Calu3 (cell line): ENCODE measurements at regions not wholly inside any gene's neighbourhood (a gene's known extent, or its start where the extent isn't known, plus 50 kb on each side); places are given as distances from the start of the nearest gene placed in this dataset.

Experiments used
- BruUV-seq: library from RNA; stranded (reverse); fragments of 400-500 nt; replicated peaks from 2 replicates; lab custom pipeline; 2021; lab: Mats Ljungman, UMichigan
- CTCF ChIA-PET: fragments of 300-600 bp; sonication (Branson Sonifier 250); formaldehyde crosslinking; loops from one replicate; lab custom pipeline; 2022; ENCODE audit warnings: antibody characterized with exemption; lab: Charles Lee
- DNase-seq: peaks from one replicate; pipeline ENCODE4 v3.0.0; 2022
- H3K27ac Mint-ChIP-seq: one replicate; pipeline ENCODE4 v1.8.0; 2022; ENCODE audit warnings: mixed read lengths; ENCODE audit not compliant: unreplicated experiment
- H3K27me3 Mint-ChIP-seq: one replicate; pipeline ENCODE4 v1.8.0; 2022; ENCODE audit warnings: mixed read lengths; ENCODE audit not compliant: unreplicated experiment
- H3K36me3 Mint-ChIP-seq: one replicate; pipeline ENCODE4 v1.8.0; 2022; ENCODE audit warnings: mild to moderate bottlenecking, moderate library complexity, mixed read lengths; ENCODE audit not compliant: insufficient read depth, unreplicated experiment
- H3K4me1 Mint-ChIP-seq: one replicate; pipeline ENCODE4 v1.8.0; 2022; ENCODE audit warnings: mild to moderate bottlenecking, low read depth, mixed read lengths; ENCODE audit not compliant: unreplicated experiment
- H3K4me3 Mint-ChIP-seq: one replicate; pipeline ENCODE4 v1.8.0; 2022; ENCODE audit warnings: mild to moderate bottlenecking, low read depth, moderate library complexity, mixed read lengths; ENCODE audit not compliant: unreplicated experiment
- H3K9me3 Mint-ChIP-seq: one replicate; pipeline ENCODE4 v1.8.0; 2022; ENCODE audit warnings: low read depth, mixed read lengths; ENCODE audit not compliant: unreplicated experiment
- intact Hi-C: fragments of 100-400 bp; cut with micrococcal nuclease; formaldehyde crosslinking; loops from one replicate; pipeline ENCODE4 v1.10.0; 2022; ENCODE audit not compliant: unreplicated experiment
- TF ChIP-seq, protein P1 (sequence below): fragments of 200-600 bp; IDR thresholded peaks from one replicate; pipeline ENCODE4 v1.8.0; 2022; ENCODE audit warnings: antibody characterized with exemption; ENCODE audit not compliant: unreplicated experiment

DNA sequence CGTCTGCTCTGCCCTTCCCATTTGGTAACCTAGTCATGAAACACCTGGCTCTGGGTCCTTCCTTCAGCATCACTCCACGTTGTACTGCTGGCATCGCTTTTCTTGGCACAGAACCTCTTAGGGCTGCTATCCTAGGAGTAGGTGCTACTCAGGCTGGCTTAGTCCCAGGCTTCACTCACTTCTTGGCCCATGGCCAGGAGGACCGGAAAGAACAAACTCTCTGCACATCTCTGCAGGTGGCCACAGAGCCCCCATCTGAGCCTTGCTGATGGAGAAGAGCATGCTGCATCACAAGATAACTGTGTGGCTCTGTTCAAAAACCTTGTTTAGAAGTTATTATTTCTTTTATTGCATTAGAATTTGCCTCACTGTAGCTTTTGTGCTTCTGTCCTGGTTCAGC, 447.2 kb upstream of the TNP1 start:
- Mint-ChIP-seq H3K4me3 (no peak overlapping the region), H3K27ac (no peak overlapping the region), H3K9me3 (peaks cover 12% of the 10 kb centered on the region), H3K36me3 (no peaks in the 10 kb centered on the region), H3K27me3 (no peaks in the 10 kb centered on the region), H3K4me1 (peaks cover 8% of the 10 kb centered on the region)
- intact Hi-C loops: no loop called here
- no peak for DNase-seq
- TF ChIP-seq, protein P1, sequence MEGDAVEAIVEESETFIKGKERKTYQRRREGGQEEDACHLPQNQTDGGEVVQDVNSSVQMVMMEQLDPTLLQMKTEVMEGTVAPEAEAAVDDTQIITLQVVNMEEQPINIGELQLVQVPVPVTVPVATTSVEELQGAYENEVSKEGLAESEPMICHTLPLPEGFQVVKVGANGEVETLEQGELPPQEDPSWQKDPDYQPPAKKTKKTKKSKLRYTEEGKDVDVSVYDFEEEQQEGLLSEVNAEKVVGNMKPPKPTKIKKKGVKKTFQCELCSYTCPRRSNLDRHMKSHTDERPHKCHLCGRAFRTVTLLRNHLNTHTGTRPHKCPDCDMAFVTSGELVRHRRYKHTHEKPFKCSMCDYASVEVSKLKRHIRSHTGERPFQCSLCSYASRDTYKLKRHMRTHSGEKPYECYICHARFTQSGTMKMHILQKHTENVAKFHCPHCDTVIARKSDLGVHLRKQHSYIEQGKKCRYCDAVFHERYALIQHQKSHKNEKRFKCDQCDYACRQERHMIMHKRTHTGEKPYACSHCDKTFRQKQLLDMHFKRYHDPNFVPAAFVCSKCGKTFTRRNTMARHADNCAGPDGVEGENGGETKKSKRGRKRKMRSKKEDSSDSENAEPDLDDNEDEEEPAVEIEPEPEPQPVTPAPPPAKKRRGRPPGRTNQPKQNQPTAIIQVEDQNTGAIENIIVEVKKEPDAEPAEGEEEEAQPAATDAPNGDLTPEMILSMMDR: no peak
- BruUV-seq: no TSS peak
- CTCF ChIA-PET: no interaction called here

DNA sequence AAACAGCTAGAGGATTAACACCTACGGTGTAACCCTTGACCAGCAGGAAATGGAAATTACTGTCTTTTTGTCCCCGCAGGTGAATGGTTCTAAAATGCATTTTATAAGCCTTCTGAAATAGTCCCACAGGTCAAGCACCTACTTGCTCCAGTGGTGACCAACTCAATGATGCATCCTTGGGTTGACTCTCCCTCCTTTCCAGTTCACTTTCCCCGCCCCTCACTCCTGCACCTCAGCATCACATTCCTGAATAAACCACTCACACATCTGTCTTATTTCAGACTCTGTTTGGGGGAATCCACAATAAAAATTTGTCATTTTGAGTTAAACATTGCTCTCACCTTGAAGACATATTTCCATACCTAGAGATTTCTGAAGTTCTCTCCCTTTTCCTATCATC, 446.0 kb upstream of the TNP1 start:
- DNase-seq: no peak
- H3K36me3 Mint-ChIP-seq: no peaks in the 10 kb centered on the region
- no TSS peak for BruUV-seq
- CTCF ChIA-PET: no interaction called here
- H3K27ac Mint-ChIP-seq: no peak overlapping the region
- H3K9me3 Mint-ChIP-seq: peaks cover 12% of the 10 kb centered on the region
- H3K4me3 Mint-ChIP-seq: no peak overlapping the region
- H3K4me1 Mint-ChIP-seq: peaks cover 8% of the 10 kb centered on the region
- intact Hi-C loops: no loop called here
- TF ChIP-seq, protein P1: no peak
- H3K27me3 Mint-ChIP-seq: no peaks in the 10 kb centered on the region

DNA sequence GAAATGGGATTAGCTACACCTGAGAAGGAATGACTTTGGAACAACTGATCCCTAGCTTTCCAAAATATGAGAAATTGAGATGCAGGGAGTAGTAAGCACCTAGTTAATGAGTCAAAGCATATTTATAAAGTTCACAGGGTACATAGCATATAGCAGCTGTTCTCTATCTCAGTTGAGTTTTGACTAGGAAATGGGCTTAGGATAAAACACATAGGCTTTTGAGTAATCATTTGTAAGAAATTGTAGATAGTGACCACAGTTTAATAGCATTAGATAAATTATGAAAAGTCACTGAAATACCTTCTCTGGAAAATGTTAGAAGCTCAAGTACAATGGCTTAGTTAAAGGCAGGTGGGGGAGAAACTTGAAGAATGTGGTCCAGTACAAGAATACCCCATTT, 444.7 kb upstream of the TNP1 start:
- no TSS peak for BruUV-seq
- intact Hi-C loops: no loop called here
- Mint-ChIP-seq H3K4me3 (no peak overlapping the region), H3K27me3 (no peaks in the 10 kb centered on the region), H3K27ac (no peak overlapping the region), H3K4me1 (peaks cover 8% of the 10 kb centered on the region), H3K36me3 (no peaks in the 10 kb centered on the region), H3K9me3 (peaks cover 12% of the 10 kb centered on the region)
- DNase-seq: no peak
- CTCF ChIA-PET: interaction anchor here (0.6 kb wide), 1 partner anchor 24 kb away, joined by 3 read pairs; no protein-coding TSS in a partner anchor
- TF ChIP-seq, protein P1: no peak

DNA sequence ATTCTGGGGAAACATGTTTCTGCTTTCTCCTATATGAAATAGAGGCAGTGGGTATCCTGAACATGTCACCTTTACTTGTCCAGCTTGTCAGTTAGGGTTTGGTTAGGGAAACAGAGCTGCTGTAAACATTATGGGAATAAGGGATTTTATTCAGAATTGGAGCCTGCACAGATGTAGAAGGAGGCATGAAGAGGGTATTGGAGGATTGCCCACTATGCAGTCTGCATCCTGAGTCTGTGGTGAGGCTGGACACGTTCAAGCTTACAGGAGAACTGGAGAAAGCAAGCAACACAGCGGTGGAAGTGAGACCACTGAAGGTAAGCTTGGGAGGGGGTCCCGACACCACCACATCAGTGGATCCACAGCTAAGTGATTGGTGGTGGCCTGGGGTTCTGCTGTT, 443.0 kb upstream of the TNP1 start:
- no peaks in the 10 kb centered on the region for H3K36me3 Mint-ChIP-seq
- BruUV-seq: no TSS peak
- no peak overlapping the region for H3K4me3 Mint-ChIP-seq
- H3K27me3 Mint-ChIP-seq: no peaks in the 10 kb centered on the region
- intact Hi-C loops: no loop called here
- CTCF ChIA-PET: no interaction called here
- no peak overlapping the region for H3K27ac Mint-ChIP-seq
- DNase-seq: no peak
- no peaks in the 10 kb centered on the region for H3K4me1 Mint-ChIP-seq
- H3K9me3 Mint-ChIP-seq: peaks cover 7% of the 10 kb centered on the region
- TF ChIP-seq, protein P1: no peak
